SK-N-SH treated with all-trans-retinoic acid at 6 μM for 48 hours (cell line): ENCODE measurements at regions not wholly inside any gene's neighbourhood (a gene's known extent, or its start where the extent isn't known, plus 50 kb on each side); places are given as distances from the start of the nearest gene placed in this dataset.

Source experiments
- ARNTL ChIP-seq: fragments of 450-650 bp; formaldehyde crosslinking; IDR thresholded peaks from 2 replicates; pipeline ENCODE4 v1.5.0; 2020; ENCODE audit warnings: low read depth, mild to moderate bottlenecking, moderate library complexity, borderline replicate concordance
- CSDC2 ChIP-seq: fragments of 250-450 bp; sonication (Bioruptor Pico); IDR thresholded peaks from 2 replicates; pipeline ENCODE4 v1.5.0; 2020; ENCODE audit warnings: mild to moderate bottlenecking, moderate library complexity
- CSRNP3 ChIP-seq: fragments of 250-450 bp; sonication (Bioruptor Pico); IDR thresholded peaks from 2 replicates; pipeline ENCODE4 v1.5.1; 2021; ENCODE audit warnings: mild to moderate bottlenecking, moderate library complexity
- ESRRG ChIP-seq: fragments of 250-450 bp; sonication (Bioruptor Pico); IDR thresholded peaks from 2 replicates; pipeline ENCODE4 v1.6.1; 2021; ENCODE audit warnings: mild to moderate bottlenecking
- GLIS3 ChIP-seq: fragments of 250-450 bp; sonication (Bioruptor Pico); IDR thresholded peaks from 2 replicates; pipeline ENCODE4 v1.5.0; 2020; ENCODE audit warnings: mild to moderate bottlenecking, moderate library complexity
- RARB ChIP-seq: fragments of 250-450 bp; sonication (Bioruptor Pico); IDR thresholded peaks from 2 replicates; pipeline ENCODE4 v1.8.0; 2021; ENCODE audit warnings: mild to moderate bottlenecking, moderate library complexity
- TCF4 ChIP-seq: fragments of 250-450 bp; sonication (Bioruptor Pico); IDR thresholded peaks from 2 replicates; pipeline ENCODE4 v1.8.0; 2021; ENCODE audit warnings: mild to moderate bottlenecking, moderate library complexity, borderline replicate concordance
- TOX ChIP-seq: fragments of 250-450 bp; sonication (Bioruptor Pico); IDR thresholded peaks from 2 replicates; pipeline ENCODE4 v1.8.0; 2021; ENCODE audit warnings: mild to moderate bottlenecking, moderate library complexity, borderline replicate concordance
- ZFP3 ChIP-seq: fragments of 250-450 bp; sonication (Bioruptor Pico); IDR thresholded peaks from 2 replicates; pipeline ENCODE4 v1.5.0; 2020; ENCODE audit warnings: mild to moderate bottlenecking, moderate library complexity
- ZFP30 ChIP-seq: fragments of 450-650 bp; formaldehyde crosslinking; IDR thresholded peaks from 2 replicates; pipeline ENCODE4 v1.5.0; 2022; ENCODE audit warnings: mild to moderate bottlenecking, moderate library complexity
- ZNF8 ChIP-seq: fragments of 450-650 bp; formaldehyde crosslinking; IDR thresholded peaks from 2 replicates; pipeline ENCODE4 v1.5.0; 2020; ENCODE audit warnings: mild to moderate bottlenecking, moderate library complexity

- no peak for TF ChIP-seq CSRNP3 (CRISPR knock-in tag)
- no peak for TF ChIP-seq ZFP3
- no peak for TF ChIP-seq ZFP30 (CRISPR knock-in tag)
- TF ChIP-seq ESRRG (CRISPR knock-in tag), result no peak
- no peak for TF ChIP-seq RARB (CRISPR knock-in tag)
- no peak for TF ChIP-seq TOX
- no peak for TF ChIP-seq CSDC2 (CRISPR knock-in tag)
- no peak for TF ChIP-seq ZNF8 (CRISPR knock-in tag)
- no peak for TF ChIP-seq GLIS3 (CRISPR knock-in tag)
- no peak for TF ChIP-seq ARNTL (CRISPR knock-in tag)
- no peak for TF ChIP-seq TCF4 (CRISPR knock-in tag)
Observed at GRCh38 chr16:35255816-35256215, 1796.4 kb downstream of the TP53TG3F start.
